Colonic mucosa (tissue), 4 donors: ENCODE measurements at regions not wholly inside any gene's neighbourhood (a gene's known extent, or its start where the extent isn't known, plus 50 kb on each side); places are given as distances from the start of the nearest gene placed in this dataset.

Experiments used
- DNase-seq: peaks from one replicate; pipeline ENCODE4 v3.0.0-alpha.2; 2020
- H3K27ac ChIP-seq: fragments of 200-600 bp; one replicate; pipeline ENCODE4 v1.8.0; 2021
- H3K27me3 ChIP-seq: fragments of 200-600 bp; one replicate; pipeline ENCODE4 v1.8.0; 2021
- H3K36me3 ChIP-seq: fragments of 200-600 bp; one replicate; pipeline ENCODE4 v1.8.0; 2021
- H3K4me1 ChIP-seq: fragments of 200-600 bp; one replicate; pipeline ENCODE4 v1.8.0; 2021; ENCODE audit warnings: mild to moderate bottlenecking
- H3K4me3 ChIP-seq: fragments of 200-600 bp; one replicate; pipeline ENCODE4 v1.8.0; 2021
- H3K9ac ChIP-seq, 2 donors: one replicate each; pipeline ENCODE4 v1.7.0; 2013; ENCODE audit warnings: control low read depth in 2 of 2, low read depth in 2 of 2, low read length in 2 of 2
- H3K9me3 ChIP-seq: fragments of 200-600 bp; one replicate; pipeline ENCODE4 v1.8.0; 2021
- CTCF ChIP-seq: fragments of 200-600 bp; IDR thresholded peaks from one replicate; pipeline ENCODE4 v1.8.0; 2022; ENCODE audit warnings: antibody characterized with exemption, mild to moderate bottlenecking
- intact Hi-C: fragments of 100-400 bp; cut with DNase I; formaldehyde crosslinking; loops from one replicate; pipeline ENCODE4 v1.14.1; 2022
- donor health status: healthy.
- donor health status: DM: no; HTN: no; CAD: no.
- donor health status: DM: no; HTN: no; CAD: no.

DNA sequence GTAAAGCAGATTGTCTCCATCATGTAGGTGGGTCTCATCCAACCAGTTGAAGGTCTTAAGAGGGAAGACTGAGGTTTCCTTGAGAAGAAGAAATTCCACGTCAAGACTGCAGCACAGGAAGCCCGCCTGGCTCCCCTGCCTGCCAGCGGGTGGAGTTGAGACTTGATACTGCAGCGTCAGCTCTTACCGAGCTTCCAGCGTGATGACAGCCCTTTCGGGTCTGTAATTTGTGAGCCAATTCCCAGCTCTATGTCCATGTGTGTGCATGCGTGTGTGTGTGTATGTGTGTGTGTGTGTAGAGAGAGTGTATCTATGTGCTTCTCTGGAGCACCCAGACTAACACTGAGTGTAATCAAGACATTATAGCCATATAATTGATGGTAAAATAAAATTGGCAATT, 379.7 kb upstream of the IRX2 start:
- Histone ChIP-seq H3K4me3 (no peak overlapping the region), H3K9ac (no peak overlapping the region), H3K27ac (no peak overlapping the region), H3K4me1 (no peaks in the 10 kb centered on the region), H3K27me3 (no peaks in the 10 kb centered on the region), H3K9me3 (no peaks in the 10 kb centered on the region), H3K36me3 (no peaks in the 10 kb centered on the region)
- TF ChIP-seq CTCF: no peak
- no peak for DNase-seq
- intact Hi-C loops: no loop called here

GRCh38 chr5:3129252-3129651, 377.8 kb upstream of the IRX2 start:
- Histone ChIP-seq H3K4me1 (no peaks in the 10 kb centered on the region), H3K36me3 (no peaks in the 10 kb centered on the region), H3K9ac (no peak overlapping the region), H3K27ac (no peak overlapping the region), H3K4me3 (no peak overlapping the region), H3K27me3 (no peaks in the 10 kb centered on the region), H3K9me3 (no peaks in the 10 kb centered on the region)
- DNase-seq: no peak
- intact Hi-C loops: no loop called here
- TF ChIP-seq CTCF: no peak

GRCh38 chr5:3127423-3127911, 376.0 kb upstream of the IRX2 start:
- Histone ChIP-seq H3K36me3 (no peaks in the 10 kb centered on the region), H3K4me3 (no peak overlapping the region), H3K27ac (no peak overlapping the region), H3K9ac (no peak overlapping the region), H3K27me3 (no peaks in the 10 kb centered on the region), H3K9me3 (no peaks in the 10 kb centered on the region), H3K4me1 (no peaks in the 10 kb centered on the region)
- intact Hi-C loops: no loop called here
- TF ChIP-seq CTCF: no peak
- no peak for DNase-seq

- Histone ChIP-seq H3K9ac (no peak overlapping the region), H3K4me1 (no peaks in the 10 kb centered on the region), H3K4me3 (no peak overlapping the region), H3K36me3 (no peaks in the 10 kb centered on the region), H3K27me3 (no peaks in the 10 kb centered on the region), H3K27ac (no peak overlapping the region), H3K9me3 (no peaks in the 10 kb centered on the region)
- intact Hi-C loops: no loop called here
- no peak for TF ChIP-seq CTCF
- DNase-seq: no peak
Observed at GRCh38 chr5:3126639-3127038, 375.2 kb upstream of the IRX2 start.

DNA sequence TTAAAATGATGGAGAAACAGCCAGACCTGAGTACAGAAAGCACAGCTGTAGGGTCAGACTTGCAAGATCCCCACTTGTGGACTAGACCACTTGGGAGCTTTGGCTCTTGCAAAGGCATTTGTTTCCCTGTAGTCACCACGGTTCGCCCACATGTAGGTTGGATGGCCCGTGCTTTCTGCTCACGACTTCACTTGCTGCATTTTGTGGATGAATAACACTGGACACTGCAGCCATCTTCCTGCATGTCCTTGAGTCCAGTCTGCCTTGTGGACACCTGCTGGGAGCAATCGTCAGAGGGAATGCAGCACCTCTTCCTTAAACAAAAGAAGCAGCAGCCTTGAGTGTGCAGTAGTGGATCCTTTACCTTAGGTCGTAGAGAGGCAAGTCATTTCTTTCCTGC, 372.9 kb upstream of the IRX2 start:
- intact Hi-C loops: no loop called here
- no peaks in the 10 kb centered on the region for H3K36me3 ChIP-seq
- TF ChIP-seq CTCF: no peak
- no peaks in the 10 kb centered on the region for H3K9me3 ChIP-seq
- H3K4me3 ChIP-seq: no peak overlapping the region
- no peak for DNase-seq
- no peaks in the 10 kb centered on the region for H3K4me1 ChIP-seq
- no peak overlapping the region for H3K27ac ChIP-seq
- no peaks in the 10 kb centered on the region for H3K27me3 ChIP-seq
- H3K9ac ChIP-seq: no peak overlapping the region

DNA sequence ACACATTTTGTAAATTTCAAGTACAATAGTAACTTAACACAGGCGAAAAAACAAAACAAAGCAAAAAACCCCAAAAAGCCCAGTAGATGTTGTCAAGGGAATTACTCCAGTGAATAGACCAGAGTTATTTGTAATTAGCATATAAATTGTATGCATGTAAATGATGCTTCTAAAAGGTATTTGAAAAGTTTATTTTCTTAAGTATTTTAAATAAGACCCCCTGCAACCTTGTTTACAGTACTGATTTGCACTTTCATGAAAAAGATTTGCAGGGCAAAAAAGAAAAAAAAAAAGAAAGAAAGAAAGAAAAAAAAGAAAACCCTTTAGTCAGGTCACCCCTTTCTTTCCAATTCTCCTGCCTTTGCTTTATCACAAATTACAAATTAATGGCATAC, 372.3 kb upstream of the IRX2 start:
- Histone ChIP-seq H3K36me3 (no peaks in the 10 kb centered on the region), H3K4me3 (no peak overlapping the region), H3K27ac (no peak overlapping the region), H3K9ac (no peak overlapping the region), H3K4me1 (no peaks in the 10 kb centered on the region), H3K9me3 (no peaks in the 10 kb centered on the region), H3K27me3 (no peaks in the 10 kb centered on the region)
- no peak for TF ChIP-seq CTCF
- intact Hi-C loops: no loop called here
- no peak for DNase-seq
